ENCODE measurements at regions not wholly inside any gene's neighbourhood (a gene's known extent, or its start where the extent isn't known, plus 50 kb on each side); places are given as distances from the start of the nearest gene placed in this dataset.

DNA sequence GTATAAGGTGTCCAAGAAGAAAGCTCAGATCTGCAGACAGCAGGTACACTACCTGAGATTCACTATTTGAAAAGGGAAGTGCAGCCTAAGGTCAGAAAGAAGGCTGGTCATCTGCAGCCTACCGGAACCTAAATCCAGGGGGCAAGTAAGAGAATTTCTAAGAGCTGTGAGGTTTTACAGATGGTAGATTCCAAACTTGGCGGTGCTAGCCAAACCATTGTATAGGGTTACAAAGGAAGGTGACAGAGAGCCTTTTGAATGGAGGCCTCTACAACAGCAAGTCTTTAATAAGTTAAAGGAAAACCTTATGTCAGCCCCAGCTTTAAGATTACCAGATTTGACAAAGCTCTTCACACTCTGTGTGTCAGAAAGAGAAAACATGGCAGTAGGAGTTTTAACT, 1044.8 kb downstream of the CDY2B start (continued):
- TF ChIP-seq, protein P1, sequence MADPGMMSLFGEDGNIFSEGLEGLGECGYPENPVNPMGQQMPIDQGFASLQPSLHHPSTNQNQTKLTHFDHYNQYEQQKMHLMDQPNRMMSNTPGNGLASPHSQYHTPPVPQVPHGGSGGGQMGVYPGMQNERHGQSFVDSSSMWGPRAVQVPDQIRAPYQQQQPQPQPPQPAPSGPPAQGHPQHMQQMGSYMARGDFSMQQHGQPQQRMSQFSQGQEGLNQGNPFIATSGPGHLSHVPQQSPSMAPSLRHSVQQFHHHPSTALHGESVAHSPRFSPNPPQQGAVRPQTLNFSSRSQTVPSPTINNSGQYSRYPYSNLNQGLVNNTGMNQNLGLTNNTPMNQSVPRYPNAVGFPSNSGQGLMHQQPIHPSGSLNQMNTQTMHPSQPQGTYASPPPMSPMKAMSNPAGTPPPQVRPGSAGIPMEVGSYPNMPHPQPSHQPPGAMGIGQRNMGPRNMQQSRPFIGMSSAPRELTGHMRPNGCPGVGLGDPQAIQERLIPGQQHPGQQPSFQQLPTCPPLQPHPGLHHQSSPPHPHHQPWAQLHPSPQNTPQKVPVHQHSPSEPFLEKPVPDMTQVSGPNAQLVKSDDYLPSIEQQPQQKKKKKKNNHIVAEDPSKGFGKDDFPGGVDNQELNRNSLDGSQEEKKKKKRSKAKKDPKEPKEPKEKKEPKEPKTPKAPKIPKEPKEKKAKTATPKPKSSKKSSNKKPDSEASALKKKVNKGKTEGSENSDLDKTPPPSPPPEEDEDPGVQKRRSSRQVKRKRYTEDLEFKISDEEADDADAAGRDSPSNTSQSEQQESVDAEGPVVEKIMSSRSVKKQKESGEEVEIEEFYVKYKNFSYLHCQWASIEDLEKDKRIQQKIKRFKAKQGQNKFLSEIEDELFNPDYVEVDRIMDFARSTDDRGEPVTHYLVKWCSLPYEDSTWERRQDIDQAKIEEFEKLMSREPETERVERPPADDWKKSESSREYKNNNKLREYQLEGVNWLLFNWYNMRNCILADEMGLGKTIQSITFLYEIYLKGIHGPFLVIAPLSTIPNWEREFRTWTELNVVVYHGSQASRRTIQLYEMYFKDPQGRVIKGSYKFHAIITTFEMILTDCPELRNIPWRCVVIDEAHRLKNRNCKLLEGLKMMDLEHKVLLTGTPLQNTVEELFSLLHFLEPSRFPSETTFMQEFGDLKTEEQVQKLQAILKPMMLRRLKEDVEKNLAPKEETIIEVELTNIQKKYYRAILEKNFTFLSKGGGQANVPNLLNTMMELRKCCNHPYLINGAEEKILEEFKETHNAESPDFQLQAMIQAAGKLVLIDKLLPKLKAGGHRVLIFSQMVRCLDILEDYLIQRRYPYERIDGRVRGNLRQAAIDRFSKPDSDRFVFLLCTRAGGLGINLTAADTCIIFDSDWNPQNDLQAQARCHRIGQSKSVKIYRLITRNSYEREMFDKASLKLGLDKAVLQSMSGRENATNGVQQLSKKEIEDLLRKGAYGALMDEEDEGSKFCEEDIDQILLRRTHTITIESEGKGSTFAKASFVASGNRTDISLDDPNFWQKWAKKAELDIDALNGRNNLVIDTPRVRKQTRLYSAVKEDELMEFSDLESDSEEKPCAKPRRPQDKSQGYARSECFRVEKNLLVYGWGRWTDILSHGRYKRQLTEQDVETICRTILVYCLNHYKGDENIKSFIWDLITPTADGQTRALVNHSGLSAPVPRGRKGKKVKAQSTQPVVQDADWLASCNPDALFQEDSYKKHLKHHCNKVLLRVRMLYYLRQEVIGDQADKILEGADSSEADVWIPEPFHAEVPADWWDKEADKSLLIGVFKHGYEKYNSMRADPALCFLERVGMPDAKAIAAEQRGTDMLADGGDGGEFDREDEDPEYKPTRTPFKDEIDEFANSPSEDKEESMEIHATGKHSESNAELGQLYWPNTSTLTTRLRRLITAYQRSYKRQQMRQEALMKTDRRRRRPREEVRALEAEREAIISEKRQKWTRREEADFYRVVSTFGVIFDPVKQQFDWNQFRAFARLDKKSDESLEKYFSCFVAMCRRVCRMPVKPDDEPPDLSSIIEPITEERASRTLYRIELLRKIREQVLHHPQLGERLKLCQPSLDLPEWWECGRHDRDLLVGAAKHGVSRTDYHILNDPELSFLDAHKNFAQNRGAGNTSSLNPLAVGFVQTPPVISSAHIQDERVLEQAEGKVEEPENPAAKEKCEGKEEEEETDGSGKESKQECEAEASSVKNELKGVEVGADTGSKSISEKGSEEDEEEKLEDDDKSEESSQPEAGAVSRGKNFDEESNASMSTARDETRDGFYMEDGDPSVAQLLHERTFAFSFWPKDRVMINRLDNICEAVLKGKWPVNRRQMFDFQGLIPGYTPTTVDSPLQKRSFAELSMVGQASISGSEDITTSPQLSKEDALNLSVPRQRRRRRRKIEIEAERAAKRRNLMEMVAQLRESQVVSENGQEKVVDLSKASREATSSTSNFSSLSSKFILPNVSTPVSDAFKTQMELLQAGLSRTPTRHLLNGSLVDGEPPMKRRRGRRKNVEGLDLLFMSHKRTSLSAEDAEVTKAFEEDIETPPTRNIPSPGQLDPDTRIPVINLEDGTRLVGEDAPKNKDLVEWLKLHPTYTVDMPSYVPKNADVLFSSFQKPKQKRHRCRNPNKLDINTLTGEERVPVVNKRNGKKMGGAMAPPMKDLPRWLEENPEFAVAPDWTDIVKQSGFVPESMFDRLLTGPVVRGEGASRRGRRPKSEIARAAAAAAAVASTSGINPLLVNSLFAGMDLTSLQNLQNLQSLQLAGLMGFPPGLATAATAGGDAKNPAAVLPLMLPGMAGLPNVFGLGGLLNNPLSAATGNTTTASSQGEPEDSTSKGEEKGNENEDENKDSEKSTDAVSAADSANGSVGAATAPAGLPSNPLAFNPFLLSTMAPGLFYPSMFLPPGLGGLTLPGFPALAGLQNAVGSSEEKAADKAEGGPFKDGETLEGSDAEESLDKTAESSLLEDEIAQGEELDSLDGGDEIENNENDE (IDR thresholded peaks at IDR 0.05; ENCODE audit: insufficient replicate concordance, low read length) = no peak
- TF ChIP-seq KDM1A (IDR thresholded peaks at IDR 0.05; ENCODE audit: borderline replicate concordance, low read length) (no peak), GTF2F1 (IDR thresholded peaks at IDR 0.05; ENCODE audit: borderline replicate concordance, low read depth, low read length) (no peak), MAFK (IDR thresholded peaks at IDR 0.05; ENCODE audit: low read depth, low read length) (no peak), PHF8 (conservative IDR thresholded peaks at IDR 0.05; ENCODE audit: low read depth, low read length) (no peak), BRCA1 (IDR thresholded peaks at IDR 0.05; ENCODE audit: low read depth, low read length) (no peak), CTBP2 (IDR thresholded peaks at IDR 0.05; ENCODE audit: borderline replicate concordance, insufficient read depth, insufficient read length, low read length) (no peak), SAP30 (IDR thresholded peaks at IDR 0.05; ENCODE audit: insufficient read depth, insufficient replicate concordance, low read length) (no peak), SIN3A (conservative IDR thresholded peaks at IDR 0.05 in 1 of 2, IDR thresholded peaks at IDR 0.05 in 1 of 2; ENCODE audit: low read depth in 1 of 2, low read length in 2 of 2) (no peak), GABPA (IDR thresholded peaks at IDR 0.05; ENCODE audit: borderline replicate concordance, insufficient read depth, low read length) (no peak), CHD1 (IDR thresholded peaks at IDR 0.05; ENCODE audit: low read depth, low read length) (no peak), SRF (IDR thresholded peaks at IDR 0.05; ENCODE audit: low read depth, low read length) (no peak)
